Adrenal gland (tissue), 5 donors: ENCODE measurements at regions not wholly inside any gene's neighbourhood (a gene's known extent, or its start where the extent isn't known, plus 50 kb on each side); places are given as distances from the start of the nearest gene placed in this dataset.

Source experiments
- CTCF ChIP-seq, 6 experiments: fragments of 450-650 bp in 4 of 6; fragments of 200-600 bp in 2 of 6; sonication (generic) in 1 of 6; IDR thresholded peaks; 1 replicate in 5 of 6; 2 replicates in 1 of 6; pipeline versions ENCODE4 v1.5.1 to v1.8.0; 2016 to 2021; ENCODE audit warnings: antibody characterized with exemption in 6 of 6, mild to moderate bottlenecking in 2 of 6, moderate library complexity in 1 of 6
- POLR2A ChIP-seq, 2 donors: fragments of 450-650 bp; IDR thresholded peaks; one replicate each; pipeline ENCODE4 v1.6.1; 2017; ENCODE audit warnings: antibody characterized with exemption in 2 of 2, mild to moderate bottlenecking in 2 of 2, moderate library complexity in 1 of 2
- donor health status: DM: no; HTN: no; CAD: no.

GRCh38 chr7:95718577-95719410 is 53.6 kb upstream of the DYNC1I1 start:
- peak; percentile 15 to 52 (median 30) for TF ChIP-seq CTCF (IDR thresholded peaks at IDR 0.05)
- no peak for TF ChIP-seq POLR2A (IDR thresholded peaks at IDR 0.05)
